PC-9 (cell line): ENCODE measurements at regions not wholly inside any gene's neighbourhood (a gene's known extent, or its start where the extent isn't known, plus 50 kb on each side); places are given as distances from the start of the nearest gene placed in this dataset.

Experiments
- BruUV-seq: library from RNA; stranded (reverse); fragments of 400-500 nt; replicated peaks from 2 replicates; lab custom pipeline; 2021; lab: Mats Ljungman, UMichigan
- CTCF ChIA-PET: fragments of 300-600 bp; sonication (Branson Sonifier 250); formaldehyde crosslinking; loops from one replicate; lab custom pipeline; 2022; ENCODE audit warnings: antibody characterized with exemption; lab: Charles Lee
- POLR2A ChIA-PET: fragments of 300-600 bp; sonication (Branson Sonifier 250); formaldehyde crosslinking; loops from one replicate; lab custom pipeline; 2022; ENCODE audit warnings: antibody characterized with exemption; ENCODE audit not compliant: unreplicated experiment; lab: Charles Lee
- DNase-seq, 2 experiments: peaks; one replicate each; pipeline versions ENCODE4 v3.0.0 to v3.0.0-alpha.2; 2015 to 2022; ENCODE audit warnings: mixed read lengths in 1 of 2
- H2AFZ ChIP-seq: fragments of 200-600 bp; sonication (generic); 2 replicates; pipeline ENCODE4 v1.8.1; 2017; ENCODE audit warnings: antibody characterized with exemption
- H3F3A ChIP-seq: fragments of 200-600 bp; sonication (generic); 2 replicates; pipeline ENCODE4 v1.8.1; 2017; ENCODE audit warnings: antibody characterized with exemption, mild to moderate bottlenecking, low read depth; ENCODE audit not compliant: insufficient read depth
- H3K27ac ChIP-seq: fragments of 200-600 bp; sonication (generic); 2 replicates; pipeline ENCODE4 v1.6.1; 2016; ENCODE audit warnings: mixed run types
- H3K27me3 ChIP-seq: fragments of 200-600 bp; sonication (generic); 2 replicates; pipeline ENCODE4 v1.6.1; 2016; ENCODE audit warnings: low read depth, mixed run types; ENCODE audit not compliant: insufficient read depth
- H3K36me3 ChIP-seq: fragments of 200-600 bp; sonication (generic); 2 replicates; pipeline ENCODE4 v1.6.1; 2016; ENCODE audit warnings: low read depth, mixed run types
- H3K4me1 ChIP-seq: fragments of 200-600 bp; sonication (generic); replicated peaks from 2 replicates; pipeline ENCODE4 v1.6.1; 2016; ENCODE audit warnings: mixed run types; ENCODE audit not compliant: insufficient read depth
- H3K4me2 ChIP-seq: fragments of 200-600 bp; sonication (generic); 2 replicates; pipeline ENCODE4 v1.6.1; 2017; ENCODE audit warnings: mixed run types
- H3K4me3 ChIP-seq: fragments of 200-600 bp; sonication (generic); 2 replicates; pipeline ENCODE4 v1.6.1; 2016; ENCODE audit warnings: mixed run types
- H3K79me2 ChIP-seq: fragments of 200-600 bp; sonication (generic); 2 replicates; pipeline ENCODE4 v1.6.1; 2017; ENCODE audit warnings: low read depth, mixed run types
- H3K9me2 ChIP-seq: fragments of 200-600 bp; sonication (generic); 2 replicates; pipeline ENCODE4 v1.8.1; 2017; ENCODE audit warnings: mild to moderate bottlenecking; ENCODE audit not compliant: insufficient read depth
- H3K9me3 ChIP-seq: fragments of 200-600 bp; sonication (generic); 2 replicates; pipeline ENCODE4 v1.8.1; 2016; ENCODE audit warnings: low read depth; ENCODE audit not compliant: insufficient read depth
- H4K20me1 ChIP-seq: fragments of 200-600 bp; sonication (generic); 2 replicates; pipeline ENCODE4 v1.8.1; 2017; ENCODE audit not compliant: insufficient read depth
- EZH2 ChIP-seq: fragments of 200-600 bp; sonication (generic); IDR thresholded peaks from 2 replicates; pipeline ENCODE4 v1.8.0; 2017; ENCODE audit warnings: antibody characterized with exemption, low read depth
- intact Hi-C: fragments of 100-400 bp; cut with micrococcal nuclease; formaldehyde crosslinking; loops from one replicate; pipeline ENCODE4 v1.10.0; 2022; ENCODE audit not compliant: unreplicated experiment
- TF ChIP-seq, protein P1 (sequence below): fragments of 200-600 bp; sonication (generic); conservative IDR thresholded peaks from 2 replicates; pipeline ENCODE4 v1.6.1; 2017; ENCODE audit warnings: mixed run types, antibody characterized with exemption, mild to moderate bottlenecking, moderate library complexity

DNA sequence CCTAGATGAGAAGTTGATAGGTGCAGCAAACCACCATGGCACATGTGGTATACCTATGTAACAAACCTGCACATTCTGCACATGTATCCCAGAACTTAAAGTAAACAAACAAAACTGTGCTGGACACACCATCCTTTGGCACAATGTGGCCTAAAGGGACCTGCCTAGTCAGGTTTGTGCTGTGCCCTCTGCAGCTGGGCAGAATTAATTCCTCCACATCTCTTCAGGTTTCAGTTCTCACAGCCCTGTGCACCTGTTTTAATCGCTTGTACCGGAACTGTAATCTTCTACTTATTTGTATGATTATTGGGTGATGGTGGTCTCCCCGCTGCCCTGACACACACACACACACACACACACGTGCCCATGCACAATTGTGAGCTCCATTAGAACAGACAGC is 252.7 kb downstream of the ACTR3B start:
- DNase-seq, result no peak
- Histone ChIP-seq H3K36me3 (no peaks in the 10 kb centered on the region), H3K4me1 (no peaks in the 10 kb centered on the region), H3K4me2 (no peak overlapping the region), H3K79me2 (no peaks in the 10 kb centered on the region), H3K9me2 (no peaks in the 10 kb centered on the region), H3K27ac (no peak overlapping the region), H3K9me3 (no peaks in the 10 kb centered on the region), H2AFZ (no peak overlapping the region), H4K20me1 (0 out of 2 replicates have a peak, but pooled peaks cover 7% of the 10 kb centered on the region), H3K4me3 (no peak overlapping the region), H3K27me3 (peaks cover 94% of the 10 kb centered on the region), H3F3A (no peaks in the 10 kb centered on the region)
- BruUV-seq, result no TSS peak
- TF ChIP-seq EZH2, result no peak
- TF ChIP-seq, protein P1, sequence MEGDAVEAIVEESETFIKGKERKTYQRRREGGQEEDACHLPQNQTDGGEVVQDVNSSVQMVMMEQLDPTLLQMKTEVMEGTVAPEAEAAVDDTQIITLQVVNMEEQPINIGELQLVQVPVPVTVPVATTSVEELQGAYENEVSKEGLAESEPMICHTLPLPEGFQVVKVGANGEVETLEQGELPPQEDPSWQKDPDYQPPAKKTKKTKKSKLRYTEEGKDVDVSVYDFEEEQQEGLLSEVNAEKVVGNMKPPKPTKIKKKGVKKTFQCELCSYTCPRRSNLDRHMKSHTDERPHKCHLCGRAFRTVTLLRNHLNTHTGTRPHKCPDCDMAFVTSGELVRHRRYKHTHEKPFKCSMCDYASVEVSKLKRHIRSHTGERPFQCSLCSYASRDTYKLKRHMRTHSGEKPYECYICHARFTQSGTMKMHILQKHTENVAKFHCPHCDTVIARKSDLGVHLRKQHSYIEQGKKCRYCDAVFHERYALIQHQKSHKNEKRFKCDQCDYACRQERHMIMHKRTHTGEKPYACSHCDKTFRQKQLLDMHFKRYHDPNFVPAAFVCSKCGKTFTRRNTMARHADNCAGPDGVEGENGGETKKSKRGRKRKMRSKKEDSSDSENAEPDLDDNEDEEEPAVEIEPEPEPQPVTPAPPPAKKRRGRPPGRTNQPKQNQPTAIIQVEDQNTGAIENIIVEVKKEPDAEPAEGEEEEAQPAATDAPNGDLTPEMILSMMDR, result no peak
- CTCF ChIA-PET, result no interaction called here
- POLR2A ChIA-PET, result no interaction called here
- intact Hi-C loops, result no loop called here

DNA sequence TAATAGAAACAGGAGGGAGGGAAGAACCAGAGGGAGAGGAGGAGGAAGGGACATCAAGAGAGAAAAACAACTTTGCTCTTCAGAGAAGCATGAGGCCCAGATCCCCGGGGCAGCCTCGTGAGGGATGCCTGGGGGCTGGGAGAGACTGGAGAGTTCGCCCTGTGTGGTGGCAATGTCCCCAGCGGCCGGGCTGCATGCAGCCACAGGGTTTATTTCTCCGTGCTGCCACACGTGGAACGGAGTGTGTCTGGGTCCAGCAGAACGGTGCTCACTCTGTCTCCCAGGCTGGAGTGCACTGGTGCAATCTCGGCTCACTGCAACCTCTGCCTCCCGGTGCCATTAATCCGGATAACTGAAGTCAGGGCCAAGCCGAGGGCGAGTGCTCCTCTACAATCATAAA is 257.7 kb downstream of the ACTR3B start:
- DNase-seq, result no peak
- Histone ChIP-seq H3K27me3 (peaks cover 98% of the 10 kb centered on the region), H3F3A (no peaks in the 10 kb centered on the region), H4K20me1 (no peaks in the 10 kb centered on the region), H3K27ac (no peak overlapping the region), H3K9me3 (no peaks in the 10 kb centered on the region), H3K79me2 (no peaks in the 10 kb centered on the region), H3K9me2 (no peaks in the 10 kb centered on the region), H3K36me3 (no peaks in the 10 kb centered on the region), H3K4me3 (no peak overlapping the region), H3K4me2 (no peak overlapping the region), H3K4me1 (no peaks in the 10 kb centered on the region), H2AFZ (no peak overlapping the region)
- POLR2A ChIA-PET, result no interaction called here
- CTCF ChIA-PET, result no interaction called here
- no TSS peak for BruUV-seq
- TF ChIP-seq, protein P1, result no peak
- no peak for TF ChIP-seq EZH2
- intact Hi-C loops, result no loop called here

DNA sequence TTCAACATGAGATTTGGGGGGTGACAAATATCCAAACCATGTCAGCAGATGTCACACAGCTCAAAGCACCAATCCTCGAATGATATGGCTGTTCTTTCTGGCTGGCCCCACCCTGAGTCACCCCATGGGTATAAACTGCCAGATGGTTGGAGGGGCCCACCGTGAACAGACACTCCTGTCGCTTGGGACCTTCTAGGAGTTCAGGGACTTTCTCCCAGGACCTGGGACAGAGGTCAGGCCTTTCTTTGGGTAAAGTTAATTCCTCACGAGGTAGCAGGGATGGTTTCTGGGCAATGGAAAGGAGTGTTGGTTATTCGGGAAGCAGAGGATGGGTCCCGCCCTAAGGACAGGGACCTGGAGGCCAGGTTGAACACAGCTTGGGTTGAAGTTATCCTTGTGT is 262.0 kb downstream of the ACTR3B start:
- TF ChIP-seq, protein P1, result no peak
- no peak for TF ChIP-seq EZH2
- Histone ChIP-seq H3K79me2 (no peaks in the 10 kb centered on the region), H3F3A (no peaks in the 10 kb centered on the region), H3K36me3 (no peaks in the 10 kb centered on the region), H3K9me2 (no peaks in the 10 kb centered on the region), H4K20me1 (no peaks in the 10 kb centered on the region), H3K27me3 (peaks cover 93% of the 10 kb centered on the region), H3K27ac (no peak overlapping the region), H3K4me3 (no peak overlapping the region), H2AFZ (no peak overlapping the region), H3K4me1 (no peaks in the 10 kb centered on the region), H3K4me2 (no peak overlapping the region), H3K9me3 (no peaks in the 10 kb centered on the region)
- BruUV-seq, result no TSS peak
- POLR2A ChIA-PET, result no interaction called here
- intact Hi-C loops, result no loop called here
- no peak for DNase-seq
- CTCF ChIA-PET, result no interaction called here
